ENCODE measurements at regions not wholly inside any gene's neighbourhood (a gene's known extent, or its start where the extent isn't known, plus 50 kb on each side); places are given as distances from the start of the nearest gene placed in this dataset.

DNA sequence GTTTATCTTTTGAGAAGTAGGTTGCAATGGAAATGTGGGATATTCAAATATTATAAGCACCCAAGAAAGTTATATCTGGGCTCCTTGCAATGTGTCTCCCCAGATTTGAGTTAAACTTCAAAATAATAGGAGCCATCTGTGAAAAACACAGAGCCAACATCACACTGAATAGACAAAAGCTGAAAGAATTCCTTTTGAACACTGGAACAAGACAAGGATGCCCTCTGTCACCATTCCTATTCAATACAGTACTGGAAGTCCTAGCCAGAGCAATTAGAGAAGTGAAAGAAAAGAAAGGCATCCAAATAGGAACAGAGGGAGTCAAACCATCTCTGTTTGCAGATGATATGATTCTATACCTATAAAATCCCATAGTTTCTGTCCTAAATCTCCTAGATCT, 114.3 kb upstream of the IL1RAPL1 start:
- CTCF ChIA-PET = no interaction called here
- no peak for ATAC-seq
- FAIRE-seq = no peak
- RAD21 ChIA-PET (ENCODE audit: unreplicated experiment) = no interaction called here
- no peaks in the 10 kb centered on the region for H3K79me2 ChIP-seq (ENCODE audit: control insufficient read depth, insufficient read depth, low read length)
- POLR2A ChIA-PET = no interaction called here
- SMC1A ChIA-PET (ENCODE audit: uncharacterized antibody, unreplicated experiment) = no interaction called here
- no peaks in the 10 kb centered on the region for H4K20me1 ChIP-seq (ENCODE audit: control insufficient read depth, insufficient read depth)
- intact Hi-C loops (cut with micrococcal nuclease; ENCODE audit: unreplicated experiment) = no loop called here
- DNase-seq (ENCODE audit: low read depth, low spot score) = no peak
- no peak overlapping the region for H3K9ac ChIP-seq (ENCODE audit: control insufficient read depth, insufficient read depth, low read length)
- no peaks in the 10 kb centered on the region for H3K9me3 ChIP-seq (replicated peaks; ENCODE audit: control insufficient read depth, insufficient read depth, low read length)
- H3K36me3 ChIP-seq (ENCODE audit: control insufficient read depth in 2 of 2, insufficient read depth in 2 of 2, low read length in 1 of 2) = no peaks in the 10 kb centered on the region
- H3K27me3 ChIP-seq (replicated peaks in 1 of 2; ENCODE audit: control insufficient read depth in 2 of 2, insufficient read depth in 2 of 2, low read length in 1 of 2) = no peaks in the 10 kb centered on the region
- BruUV-seq (replicated peaks) = no TSS peak
- in situ Hi-C loops (cut with MboI) = no loop called here
- H3K4me3 ChIP-seq = no peak overlapping the region
- no peaks in the 10 kb centered on the region for H3K4me1 ChIP-seq (ENCODE audit: control insufficient read depth, insufficient read depth, low read length)
- no peak overlapping the region for H3K27ac ChIP-seq (ENCODE audit: control insufficient read depth, insufficient read depth)
- no peak overlapping the region for H3K4me2 ChIP-seq (ENCODE audit: control insufficient read depth, insufficient read depth)
- H2AFZ ChIP-seq (ENCODE audit: control insufficient read depth, low read depth, low read length) = no peak overlapping the region
- TF ChIP-seq, protein P1, sequence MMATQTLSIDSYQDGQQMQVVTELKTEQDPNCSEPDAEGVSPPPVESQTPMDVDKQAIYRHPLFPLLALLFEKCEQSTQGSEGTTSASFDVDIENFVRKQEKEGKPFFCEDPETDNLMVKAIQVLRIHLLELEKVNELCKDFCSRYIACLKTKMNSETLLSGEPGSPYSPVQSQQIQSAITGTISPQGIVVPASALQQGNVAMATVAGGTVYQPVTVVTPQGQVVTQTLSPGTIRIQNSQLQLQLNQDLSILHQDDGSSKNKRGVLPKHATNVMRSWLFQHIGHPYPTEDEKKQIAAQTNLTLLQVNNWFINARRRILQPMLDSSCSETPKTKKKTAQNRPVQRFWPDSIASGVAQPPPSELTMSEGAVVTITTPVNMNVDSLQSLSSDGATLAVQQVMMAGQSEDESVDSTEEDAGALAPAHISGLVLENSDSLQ (IDR thresholded peaks at IDR 0.05) = no peak
- no peak for TF ChIP-seq MEF2A (IDR thresholded peaks at IDR 0.05; ENCODE audit: insufficient read depth, low read depth, low read length)
- TF ChIP-seq ZNF217 (IDR thresholded peaks at IDR 0.05) = no peak
- no peak for TF ChIP-seq LARP7 (IDR thresholded peaks at IDR 0.05)
- TF ChIP-seq CBX5 (IDR thresholded peaks at IDR 0.05; ENCODE audit: low read depth) = no peak
- no peak for TF ChIP-seq ZNF622 (IDR thresholded peaks at IDR 0.05)
- TF ChIP-seq ZNF384 (IDR thresholded peaks at IDR 0.05; ENCODE audit: borderline replicate concordance, low read depth, low read length) = no peak
- TF ChIP-seq HDAC2 (IDR thresholded peaks at IDR 0.05) = no peak
- TF ChIP-seq CHD4 (IDR thresholded peaks at IDR 0.05) = no peak
- TF ChIP-seq CREB1 (IDR thresholded peaks at IDR 0.05; ENCODE audit: low read depth) = no peak
- no peak for TF ChIP-seq RAD51 (IDR thresholded peaks at IDR 0.05)
- TF ChIP-seq SMC3 (IDR thresholded peaks at IDR 0.05; ENCODE audit: borderline replicate concordance, low read length) = no peak
- TF ChIP-seq HDGF (IDR thresholded peaks at IDR 0.05) = no peak
- TF ChIP-seq BCL11A (IDR thresholded peaks at IDR 0.05; ENCODE audit: low read depth, low read length) = no peak

Data from GM12878 (cell line).